ENCODE measurements at regions not wholly inside any gene's neighbourhood (a gene's known extent, or its start where the extent isn't known, plus 50 kb on each side); places are given as distances from the start of the nearest gene placed in this dataset.

- TF ChIP-seq, protein P1, sequence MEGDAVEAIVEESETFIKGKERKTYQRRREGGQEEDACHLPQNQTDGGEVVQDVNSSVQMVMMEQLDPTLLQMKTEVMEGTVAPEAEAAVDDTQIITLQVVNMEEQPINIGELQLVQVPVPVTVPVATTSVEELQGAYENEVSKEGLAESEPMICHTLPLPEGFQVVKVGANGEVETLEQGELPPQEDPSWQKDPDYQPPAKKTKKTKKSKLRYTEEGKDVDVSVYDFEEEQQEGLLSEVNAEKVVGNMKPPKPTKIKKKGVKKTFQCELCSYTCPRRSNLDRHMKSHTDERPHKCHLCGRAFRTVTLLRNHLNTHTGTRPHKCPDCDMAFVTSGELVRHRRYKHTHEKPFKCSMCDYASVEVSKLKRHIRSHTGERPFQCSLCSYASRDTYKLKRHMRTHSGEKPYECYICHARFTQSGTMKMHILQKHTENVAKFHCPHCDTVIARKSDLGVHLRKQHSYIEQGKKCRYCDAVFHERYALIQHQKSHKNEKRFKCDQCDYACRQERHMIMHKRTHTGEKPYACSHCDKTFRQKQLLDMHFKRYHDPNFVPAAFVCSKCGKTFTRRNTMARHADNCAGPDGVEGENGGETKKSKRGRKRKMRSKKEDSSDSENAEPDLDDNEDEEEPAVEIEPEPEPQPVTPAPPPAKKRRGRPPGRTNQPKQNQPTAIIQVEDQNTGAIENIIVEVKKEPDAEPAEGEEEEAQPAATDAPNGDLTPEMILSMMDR (IDR thresholded peaks at IDR 0.05; ENCODE audit: low read depth, low read length): no peak
- H3K4me3 ChIP-seq (replicated peaks in 1 of 2; ENCODE audit: low read depth in 2 of 2, low read length in 2 of 2): no peak overlapping the region
- DNase-seq (ENCODE audit: low read depth in 2 of 2): no peak
Observed at GRCh38 chr14:40096968-40097367, 664.7 kb upstream of the FBXO33 start.

- TF ChIP-seq, protein P1 (IDR thresholded peaks at IDR 0.05; ENCODE audit: low read depth, low read length): no peak
- no peak overlapping the region for H3K4me3 ChIP-seq (replicated peaks in 1 of 2; ENCODE audit: low read depth in 2 of 2, low read length in 2 of 2)
- DNase-seq (ENCODE audit: low read depth in 2 of 2): no peak
Observed at GRCh38 chr14:40093800-40094199, 661.6 kb upstream of the FBXO33 start.

DNA sequence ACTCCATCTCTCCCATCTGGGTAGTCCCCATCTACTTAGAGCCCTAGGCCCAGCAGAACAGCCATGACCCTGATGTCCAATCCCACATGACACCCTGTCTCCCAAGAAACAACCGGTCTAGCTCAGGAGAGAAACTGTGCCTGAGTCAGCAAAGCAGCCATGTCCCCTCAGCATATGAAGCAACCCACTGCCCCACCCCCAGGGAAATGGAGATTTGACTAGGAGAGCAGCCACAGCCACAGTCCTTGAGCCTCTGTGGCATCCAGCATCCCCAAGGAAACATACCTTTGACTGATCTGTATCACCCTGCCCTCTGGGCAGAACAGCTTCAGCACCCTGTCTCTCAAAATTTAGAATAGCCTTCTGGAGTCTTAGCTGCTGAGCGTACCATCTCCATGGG is 641.9 kb upstream of the FBXO33 start:
- no peak for DNase-seq (ENCODE audit: low read depth in 2 of 2)
- H3K4me3 ChIP-seq (replicated peaks in 1 of 2; ENCODE audit: low read depth in 2 of 2, low read length in 2 of 2): no peak overlapping the region
- TF ChIP-seq, protein P1 (IDR thresholded peaks at IDR 0.05; ENCODE audit: low read depth, low read length): no peak

GRCh38 chr14:40072175-40072574 is 639.9 kb upstream of the FBXO33 start:
- DNase-seq (ENCODE audit: low read depth in 2 of 2): no peak
- TF ChIP-seq, protein P1 (IDR thresholded peaks at IDR 0.05; ENCODE audit: low read depth, low read length): no peak

GRCh38 chr14:40058901-40059897 is 627.0 kb upstream of the FBXO33 start:
- H3K4me3 ChIP-seq (replicated peaks in 1 of 2; ENCODE audit: low read depth in 2 of 2, low read length in 2 of 2): no peak overlapping the region
- DNase-seq (ENCODE audit: low read depth in 2 of 2): no peak
- TF ChIP-seq, protein P1 (IDR thresholded peaks at IDR 0.05; ENCODE audit: low read depth, low read length): no peak

More at GRCh38 chr14:40072175-40072574, 639.9 kb upstream of the FBXO33 start:
- no peak overlapping the region for H3K4me3 ChIP-seq (replicated peaks in 1 of 2; ENCODE audit: low read depth in 2 of 2, low read length in 2 of 2)

DNA sequence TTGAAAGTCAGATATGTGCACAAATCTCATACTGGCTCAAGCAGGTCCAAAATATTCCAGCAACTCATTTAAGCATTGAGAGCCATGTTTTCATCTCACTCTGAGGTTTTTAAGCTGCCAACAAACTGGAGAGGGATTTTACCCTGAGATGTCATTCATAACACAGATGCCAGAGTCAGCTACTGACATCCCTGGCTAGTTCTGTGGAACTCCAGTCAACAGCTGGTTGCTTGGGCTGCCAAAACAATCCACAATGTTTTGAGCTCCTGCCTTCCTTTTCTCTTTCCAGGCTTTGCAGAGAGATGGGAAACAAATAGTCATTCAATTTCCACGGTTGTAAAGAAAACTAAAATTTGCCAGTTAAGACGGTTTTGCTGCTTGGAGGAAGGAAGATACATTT is 621.2 kb upstream of the FBXO33 start:
- TF ChIP-seq, protein P1 (IDR thresholded peaks at IDR 0.05; ENCODE audit: low read depth, low read length): no peak
- no peak for DNase-seq (ENCODE audit: low read depth in 2 of 2)
- no peak overlapping the region for H3K4me3 ChIP-seq (replicated peaks in 1 of 2; ENCODE audit: low read depth in 2 of 2, low read length in 2 of 2)

Measured in cardiac fibroblast (primary cell).